IMR-90 (cell line): ENCODE measurements at regions not wholly inside any gene's neighbourhood (a gene's known extent, or its start where the extent isn't known, plus 50 kb on each side); places are given as distances from the start of the nearest gene placed in this dataset.

Experiments used
- ATAC-seq: fragments of 200-7000 bp; cut with Tn5 transposase; 2 replicates; pipeline ENCODE4 v1.9.1; 2020; ENCODE audit warnings: low read depth, mild to moderate bottlenecking, moderate library complexity
- BruUV-seq: library from RNA; stranded (reverse); fragments of 400-500 nt; replicated peaks from 2 replicates; lab custom pipeline; 2021; lab: Mats Ljungman, UMichigan
- CTCF ChIA-PET: fragments of 300-600 bp; formaldehyde crosslinking; extraction: SDS; loops from one replicate; lab custom pipeline; 2021; ENCODE audit warnings: antibody characterized with exemption; lab: Yijun Ruan, JAX
- POLR2A ChIA-PET: fragments of 300-600 bp; sonication (Branson Sonifier 250); formaldehyde crosslinking; loops from one replicate; lab custom pipeline; 2022; ENCODE audit warnings: antibody characterized with exemption; ENCODE audit not compliant: unreplicated experiment; lab: Charles Lee
- DNase-seq: peaks from one replicate; pipeline ENCODE4 v3.0.0; 2013
- H2AFZ ChIP-seq: replicated peaks from 2 replicates; pipeline ENCODE3; 2013; ENCODE audit warnings: low read length, mild to moderate bottlenecking; ENCODE audit not compliant: poor library complexity
- H2AK5ac ChIP-seq: 2 replicates; pipeline ENCODE4 v1.6.1; 2013; ENCODE audit warnings: low read depth, low read length, inconsistent platforms
- H2AK9ac ChIP-seq: replicated peaks from 2 replicates; pipeline ENCODE3; 2013; ENCODE audit warnings: mild to moderate bottlenecking, low read depth, low read length, moderate library complexity; ENCODE audit not compliant: poor library complexity
- H2BK120ac ChIP-seq: 2 replicates; pipeline ENCODE4 v1.6.1; 2013; ENCODE audit warnings: low read depth, low read length, inconsistent platforms
- H2BK15ac ChIP-seq: 3 replicates; pipeline ENCODE4 v1.6.1; 2013; ENCODE audit warnings: low read depth, low read length, inconsistent platforms
- H2BK20ac ChIP-seq: 2 replicates; pipeline ENCODE4 v1.6.1; 2013; ENCODE audit warnings: low read depth, mild to moderate bottlenecking, inconsistent platforms, low read length, moderate library complexity
- H2BK5ac ChIP-seq: 2 replicates; pipeline ENCODE4 v1.6.1; 2013; ENCODE audit warnings: mild to moderate bottlenecking, low read depth, low read length, inconsistent platforms; ENCODE audit not compliant: poor library complexity, severe bottlenecking
- H3K14ac ChIP-seq: replicated peaks from 2 replicates; pipeline ENCODE4 v1.6.1; 2013; ENCODE audit warnings: low read depth, low read length, inconsistent platforms
- H3K18ac ChIP-seq: 2 replicates; pipeline ENCODE4 v1.6.1; 2013; ENCODE audit warnings: low read depth, low read length, control low read depth
- H3K23ac ChIP-seq: 2 replicates; pipeline ENCODE4 v1.6.1; 2013; ENCODE audit warnings: low read depth, low read length, inconsistent platforms
- H3K27ac ChIP-seq: 2 replicates; pipeline ENCODE4 v1.5.1; 2013; ENCODE audit warnings: mild to moderate bottlenecking, control low read depth, low read length; ENCODE audit not compliant: insufficient read depth
- H3K27me3 ChIP-seq: 2 replicates; pipeline ENCODE4 v1.6.1; 2013; ENCODE audit warnings: low read length; ENCODE audit not compliant: control insufficient read depth, insufficient read depth
- H3K36me3 ChIP-seq: 2 replicates; pipeline ENCODE4 v1.6.1; 2013; ENCODE audit warnings: low read length, mixed read lengths; ENCODE audit not compliant: control insufficient read depth, insufficient read depth
- H3K4ac ChIP-seq: 2 replicates; pipeline ENCODE4 v1.6.1; 2013; ENCODE audit warnings: low read depth, low read length, inconsistent platforms
- H3K4me1 ChIP-seq: 2 replicates; pipeline ENCODE4 v1.6.1; 2013; ENCODE audit warnings: low read length, mixed read lengths; ENCODE audit not compliant: control insufficient read depth, insufficient read depth
- H3K4me2 ChIP-seq: 2 replicates; pipeline ENCODE4 v1.6.1; 2013; ENCODE audit warnings: low read depth, mild to moderate bottlenecking, control low read depth, low read length, moderate library complexity
- H3K4me3 ChIP-seq: 2 replicates; pipeline ENCODE4 v1.5.1; 2013; ENCODE audit warnings: low read depth, mild to moderate bottlenecking, control low read depth, low read length, moderate library complexity; ENCODE audit not compliant: insufficient read depth
- H3K56ac ChIP-seq: 2 replicates; pipeline ENCODE4 v1.6.1; 2013; ENCODE audit warnings: low read length, inconsistent platforms; ENCODE audit not compliant: insufficient read depth; ENCODE audit errors: extremely low read depth
- H3K79me1 ChIP-seq, 2 experiments: 2 replicates each; pipeline ENCODE4 v1.6.1; 2013; ENCODE audit warnings: low read length in 2 of 2, inconsistent platforms in 1 of 2, low read depth in 1 of 2
- H3K9ac ChIP-seq: 2 replicates; pipeline ENCODE4 v1.6.1; 2013; ENCODE audit warnings: low read depth, low read length, control low read depth
- H3K9me1 ChIP-seq: 2 replicates; pipeline ENCODE4 v1.6.1; 2013; ENCODE audit warnings: low read length, inconsistent platforms; ENCODE audit not compliant: insufficient read depth
- H3K9me3 ChIP-seq: 2 replicates; pipeline ENCODE4 v1.6.1; 2013; ENCODE audit warnings: low read length; ENCODE audit not compliant: control insufficient read depth, insufficient read depth
- H4K20me1 ChIP-seq: 2 replicates; pipeline ENCODE4 v1.6.1; 2013; ENCODE audit warnings: low read length, inconsistent platforms; ENCODE audit not compliant: insufficient read depth
- H4K5ac ChIP-seq: 2 replicates; pipeline ENCODE4 v1.6.1; 2013; ENCODE audit warnings: mild to moderate bottlenecking, low read depth, low read length, control low read depth
- H4K8ac ChIP-seq, 2 experiments: 2 replicates each; pipeline ENCODE4 v1.6.1; 2013; ENCODE audit warnings: low read depth in 2 of 2, low read length in 2 of 2, control low read depth in 1 of 2, inconsistent platforms in 1 of 2
- H4K91ac ChIP-seq: 2 replicates; pipeline ENCODE4 v1.6.1; 2013; ENCODE audit warnings: low read depth, low read length, inconsistent platforms; ENCODE audit not compliant: insufficient read depth
- BHLHE40 ChIP-seq: fragments of 150-350 bp; IDR thresholded peaks from 2 replicates; pipeline ENCODE4 v1.6.1; 2016; ENCODE audit warnings: mild to moderate bottlenecking, low read depth, low read length
- CEBPB ChIP-seq: IDR thresholded peaks from 2 replicates; pipeline ENCODE4 v1.6.1; 2012; ENCODE audit warnings: low read depth, low read length, improper control_type of control experiment
- CHD1 ChIP-seq: IDR thresholded peaks from 2 replicates; pipeline ENCODE4 v1.6.1; 2012; ENCODE audit warnings: low read depth, low read length, improper control_type of control experiment
- MAZ ChIP-seq: IDR thresholded peaks from 2 replicates; pipeline ENCODE4 v1.6.1; 2012; ENCODE audit warnings: low read depth, mild to moderate bottlenecking, low read length, improper control_type of control experiment, moderate library complexity, borderline replicate concordance
- MXI1 ChIP-seq: IDR thresholded peaks from 2 replicates; pipeline ENCODE4 v1.6.1; 2012; ENCODE audit warnings: low read depth, mild to moderate bottlenecking, low read length, moderate library complexity, borderline replicate concordance
- NFE2L2 ChIP-seq: fragments of 150-350 bp; IDR thresholded peaks from 2 replicates; pipeline ENCODE4 v1.6.1; 2016; ENCODE audit warnings: low read depth, mild to moderate bottlenecking, low read length
- POLR2A ChIP-seq: IDR thresholded peaks from 2 replicates; pipeline ENCODE4 v1.6.1; 2012; ENCODE audit warnings: mild to moderate bottlenecking, low read depth, low read length
- SMC3 ChIP-seq: fragments of 150-350 bp; IDR thresholded peaks from 2 replicates; pipeline ENCODE4 v1.6.1; 2016; ENCODE audit warnings: low read depth, mild to moderate bottlenecking, antibody characterized with exemption, low read length, moderate library complexity
- WGBS, 2 experiments: methylation state at CpG; one replicate each; pipeline versions ENCODE4 v1.1.5 to v1.1.7; 2013; ENCODE audit warnings: missing lambda C conversion rate in 2 of 2; ENCODE audit not compliant: insufficient read length in 1 of 2; ENCODE audit errors: extremely low coverage in 2 of 2; 5-methylcytosine and 5-hydroxymethylcytosine counted together
- dilution Hi-C: fragments of 300-500 bp; cut with HindIII; formaldehyde crosslinking; loops from one replicate; pipeline ENCODE4 v1.14.3; 2018; ENCODE audit warnings: low sequenced_read_pairs; ENCODE audit not compliant: unreplicated experiment
- in situ Hi-C: fragments of 300-500 bp; cut with MboI; formaldehyde crosslinking; loops from 3 replicates; pipeline ENCODE4 v1.14.3; 2019; ENCODE audit warnings: low sequenced_read_pairs, inconsistent platforms, mixed read lengths
- intact Hi-C: fragments of 100-400 bp; cut with micrococcal nuclease; formaldehyde crosslinking; loops from 2 replicates; pipeline ENCODE4 v1.10.0; 2022
- TF ChIP-seq, protein P1 (sequence below): conservative IDR thresholded peaks from 2 replicates; pipeline ENCODE4 v1.5.1; 2012; ENCODE audit warnings: mild to moderate bottlenecking, low read depth, low read length, improper control_type of control experiment
- TF ChIP-seq, protein P2 (sequence below): fragments of 150-350 bp; IDR thresholded peaks from 2 replicates; pipeline ENCODE4 v1.6.1; 2016; ENCODE audit warnings: low read depth, mild to moderate bottlenecking, low read length, moderate library complexity, borderline replicate concordance

DNA sequence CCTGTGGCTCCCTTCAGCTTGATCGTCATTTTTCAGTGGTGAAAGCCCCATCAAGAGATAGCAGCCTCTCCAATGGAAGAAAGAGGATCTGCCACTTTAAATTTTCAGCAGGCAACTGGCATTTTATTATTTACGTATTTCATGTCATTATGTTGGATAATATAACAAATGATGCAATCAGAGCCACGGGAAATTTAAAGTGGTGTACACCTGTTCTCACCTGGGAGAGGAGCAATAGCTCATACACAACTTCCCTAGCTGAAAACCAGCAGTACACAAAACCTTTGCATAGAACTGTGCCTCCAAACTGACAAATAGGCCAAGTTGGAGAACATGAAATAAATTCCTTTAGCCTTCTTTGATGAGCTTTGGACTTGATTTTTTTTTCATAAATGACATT is 136.9 kb downstream of the SATB1 start:
- no peak for DNase-seq
- TF ChIP-seq MAZ (no peak), NFE2L2 (no peak), POLR2A (no peak), SMC3 (no peak), CEBPB (no peak), CHD1 (no peak), BHLHE40 (no peak), MXI1 (no peak)
- TF ChIP-seq, protein P1, sequence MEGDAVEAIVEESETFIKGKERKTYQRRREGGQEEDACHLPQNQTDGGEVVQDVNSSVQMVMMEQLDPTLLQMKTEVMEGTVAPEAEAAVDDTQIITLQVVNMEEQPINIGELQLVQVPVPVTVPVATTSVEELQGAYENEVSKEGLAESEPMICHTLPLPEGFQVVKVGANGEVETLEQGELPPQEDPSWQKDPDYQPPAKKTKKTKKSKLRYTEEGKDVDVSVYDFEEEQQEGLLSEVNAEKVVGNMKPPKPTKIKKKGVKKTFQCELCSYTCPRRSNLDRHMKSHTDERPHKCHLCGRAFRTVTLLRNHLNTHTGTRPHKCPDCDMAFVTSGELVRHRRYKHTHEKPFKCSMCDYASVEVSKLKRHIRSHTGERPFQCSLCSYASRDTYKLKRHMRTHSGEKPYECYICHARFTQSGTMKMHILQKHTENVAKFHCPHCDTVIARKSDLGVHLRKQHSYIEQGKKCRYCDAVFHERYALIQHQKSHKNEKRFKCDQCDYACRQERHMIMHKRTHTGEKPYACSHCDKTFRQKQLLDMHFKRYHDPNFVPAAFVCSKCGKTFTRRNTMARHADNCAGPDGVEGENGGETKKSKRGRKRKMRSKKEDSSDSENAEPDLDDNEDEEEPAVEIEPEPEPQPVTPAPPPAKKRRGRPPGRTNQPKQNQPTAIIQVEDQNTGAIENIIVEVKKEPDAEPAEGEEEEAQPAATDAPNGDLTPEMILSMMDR = no peak
- TF ChIP-seq, protein P2, sequence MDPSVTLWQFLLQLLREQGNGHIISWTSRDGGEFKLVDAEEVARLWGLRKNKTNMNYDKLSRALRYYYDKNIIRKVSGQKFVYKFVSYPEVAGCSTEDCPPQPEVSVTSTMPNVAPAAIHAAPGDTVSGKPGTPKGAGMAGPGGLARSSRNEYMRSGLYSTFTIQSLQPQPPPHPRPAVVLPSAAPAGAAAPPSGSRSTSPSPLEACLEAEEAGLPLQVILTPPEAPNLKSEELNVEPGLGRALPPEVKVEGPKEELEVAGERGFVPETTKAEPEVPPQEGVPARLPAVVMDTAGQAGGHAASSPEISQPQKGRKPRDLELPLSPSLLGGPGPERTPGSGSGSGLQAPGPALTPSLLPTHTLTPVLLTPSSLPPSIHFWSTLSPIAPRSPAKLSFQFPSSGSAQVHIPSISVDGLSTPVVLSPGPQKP = no peak
- H3K4me1 ChIP-seq = no peaks in the 10 kb centered on the region
- no peaks in the 10 kb centered on the region for H4K20me1 ChIP-seq
- no peak overlapping the region for H3K27ac ChIP-seq
- no peak for ATAC-seq
- no peaks in the 10 kb centered on the region for H3K9me1 ChIP-seq
- no peak overlapping the region for H4K5ac ChIP-seq
- H3K27me3 ChIP-seq = no peaks in the 10 kb centered on the region
- H3K4me2 ChIP-seq = no peak overlapping the region
- no peak overlapping the region for H2AK9ac ChIP-seq
- ChIA-PET POLR2A (no interaction called here), CTCF (interaction anchor here (0.6 kb wide), 1 partner anchor 34 kb away, joined by 3 read pairs; no protein-coding TSS in a partner anchor)
- no peak overlapping the region for H3K18ac ChIP-seq
- no peak overlapping the region for H3K23ac ChIP-seq
- H3K14ac ChIP-seq = no peak overlapping the region
- H2BK20ac ChIP-seq = no peak overlapping the region
- H3K79me1 ChIP-seq = no peaks in the 10 kb centered on the region
- intact Hi-C loops (loop anchor here (2.0 kb wide), 1 partner anchor 73 kb away; no protein-coding TSS in a partner anchor), in situ Hi-C loops (no loop called here), dilution Hi-C loops (no loop called here)
- no peak overlapping the region for H4K8ac ChIP-seq
- no peak overlapping the region for H3K9ac ChIP-seq
- no peak overlapping the region for H4K91ac ChIP-seq
- H3K4ac ChIP-seq = no peak overlapping the region
- H3K36me3 ChIP-seq = no peaks in the 10 kb centered on the region
- H2BK120ac ChIP-seq = no peak overlapping the region
- H2BK5ac ChIP-seq = no peak overlapping the region
- no CpG with 5 or more reads among the region's 3 CpGs for WGBS, 2 experiments
- H3K4me3 ChIP-seq = no peak overlapping the region
- no TSS peak for BruUV-seq
- no peak overlapping the region for H2BK15ac ChIP-seq
- H2AK5ac ChIP-seq = no peak overlapping the region
- H3K56ac ChIP-seq = no peak overlapping the region
- no peak overlapping the region for H2AFZ ChIP-seq
- H3K9me3 ChIP-seq = no peaks in the 10 kb centered on the region
